ENCODE measurements at regions not wholly inside any gene's neighbourhood (a gene's known extent, or its start where the extent isn't known, plus 50 kb on each side); places are given as distances from the start of the nearest gene placed in this dataset.

- no peak for TF ChIP-seq CTCF (IDR thresholded peaks at IDR 0.05; ENCODE audit: borderline replicate concordance, control extremely low read depth, extremely low read depth, insufficient read depth, missing control alignments)
- no peak for DNase-seq (ENCODE audit: low spot score)
- in situ Hi-C loops (cut with MboI; ENCODE audit: low sequenced_read_pairs, unreplicated experiment): no loop called here
Measured at GRCh38 chr15:96219681-96220080, 110.8 kb upstream of the NR2F2 start.

GRCh38 chr15:96220657-96221056, 109.8 kb upstream of the NR2F2 start:
- DNase-seq (ENCODE audit: low spot score): no peak
- TF ChIP-seq CTCF (IDR thresholded peaks at IDR 0.05; ENCODE audit: borderline replicate concordance, control extremely low read depth, extremely low read depth, insufficient read depth, missing control alignments): no peak
- in situ Hi-C loops (cut with MboI; ENCODE audit: low sequenced_read_pairs, unreplicated experiment): no loop called here

- in situ Hi-C loops (cut with MboI; ENCODE audit: low sequenced_read_pairs, unreplicated experiment): no loop called here
- no peak for DNase-seq (ENCODE audit: low spot score)
- no peak for TF ChIP-seq CTCF (IDR thresholded peaks at IDR 0.05; ENCODE audit: borderline replicate concordance, control extremely low read depth, extremely low read depth, insufficient read depth, missing control alignments)
Measured at GRCh38 chr15:96222981-96223380, 107.5 kb upstream of the NR2F2 start.

GRCh38 chr15:96223939-96224338, 106.6 kb upstream of the NR2F2 start:
- no peak for DNase-seq (ENCODE audit: low spot score)
- in situ Hi-C loops (cut with MboI; ENCODE audit: low sequenced_read_pairs, unreplicated experiment): no loop called here
- TF ChIP-seq CTCF (IDR thresholded peaks at IDR 0.05; ENCODE audit: borderline replicate concordance, control extremely low read depth, extremely low read depth, insufficient read depth, missing control alignments): no peak

- TF ChIP-seq CTCF (IDR thresholded peaks at IDR 0.05; ENCODE audit: borderline replicate concordance, control extremely low read depth, extremely low read depth, insufficient read depth, missing control alignments): no peak
- in situ Hi-C loops (cut with MboI; ENCODE audit: low sequenced_read_pairs, unreplicated experiment): no loop called here
- no peak for DNase-seq (ENCODE audit: low spot score)
Measured at GRCh38 chr15:96225642-96226259, 104.7 kb upstream of the NR2F2 start.

GRCh38 chr15:96230526-96231181, 99.8 kb upstream of the NR2F2 start:
- TF ChIP-seq CTCF (IDR thresholded peaks at IDR 0.05; ENCODE audit: borderline replicate concordance, control extremely low read depth, extremely low read depth, insufficient read depth, missing control alignments): no peak
- in situ Hi-C loops (cut with MboI; ENCODE audit: low sequenced_read_pairs, unreplicated experiment): no loop called here
- no peak for DNase-seq (ENCODE audit: low spot score)
